ENCODE measurements at regions not wholly inside any gene's neighbourhood (a gene's known extent, or its start where the extent isn't known, plus 50 kb on each side); places are given as distances from the start of the nearest gene placed in this dataset.

GRCh38 chr3:77815467-77815866, 775.6 kb downstream of the ROBO2 start:
- H4K20me1 ChIP-seq (ENCODE audit: control insufficient read depth, insufficient read depth, insufficient read length), result no peaks in the 10 kb centered on the region
- no peak overlapping the region for H3K56ac ChIP-seq (ENCODE audit: insufficient read length, low read depth, low read length)
- peak; percentile 57 for DNase-seq
- no CpG with 5 or more reads among the region's 2 CpGs for WGBS (ENCODE audit: extremely low coverage, insufficient read length, low lambda C conversion rate)
- Mint-ChIP-seq H3K4me1 (0 out of 4 replicates have a peak, but pooled peaks cover 0 to 2% of the 10 kb centered on the region in 2 experiments), H3K9me3 (no peaks in the 10 kb centered on the region), H3K36me3 (ENCODE audit: insufficient read depth in 1 of 3, low read depth in 3 of 3) (no peaks in the 10 kb centered on the region), H3K27ac (no peak overlapping the region), H3K27me3 (ENCODE audit: low read depth) (no peaks in the 10 kb centered on the region), H3K4me3 (no peak overlapping the region)
- no peaks in the 10 kb centered on the region for H3K27me3 ChIP-seq (ENCODE audit: insufficient read depth, low read length)
- H2BK120ac ChIP-seq (ENCODE audit: low read depth, low read length, poor library complexity, severe bottlenecking), result no peak overlapping the region
- H3K4me2 ChIP-seq (ENCODE audit: insufficient read depth, insufficient read length, low read length), result no peak overlapping the region
- H3K79me2 ChIP-seq (ENCODE audit: insufficient read depth, low read length), result no peaks in the 10 kb centered on the region
- H3K27ac ChIP-seq (ENCODE audit: insufficient read length, low read depth, low read length), result no peak overlapping the region
- H3K4ac ChIP-seq (ENCODE audit: low read depth, low read length), result no peak overlapping the region
- H3K23me2 ChIP-seq (ENCODE audit: insufficient read length, low read depth, low read length, poor library complexity, severe bottlenecking), result no peaks in the 10 kb centered on the region
- H3K4me1 ChIP-seq (ENCODE audit: insufficient read depth, low read length), result no peaks in the 10 kb centered on the region
- H2BK15ac ChIP-seq (ENCODE audit: low read depth, low read length), result no peak overlapping the region
- no peak overlapping the region for H4K5ac ChIP-seq (ENCODE audit: insufficient read length, low read depth, low read length)
- no peak overlapping the region for H3K9ac ChIP-seq (ENCODE audit: extremely low read depth, insufficient read length, low read length)
- H3K9me3 ChIP-seq (ENCODE audit: control insufficient read depth, low read depth, low read length), result no peaks in the 10 kb centered on the region
- no peak overlapping the region for H4K8ac ChIP-seq (replicated peaks; ENCODE audit: insufficient read length, low read depth, low read length)
- H2AFZ ChIP-seq (ENCODE audit: low read length), result no peak overlapping the region
- TF ChIP-seq, protein P1, sequence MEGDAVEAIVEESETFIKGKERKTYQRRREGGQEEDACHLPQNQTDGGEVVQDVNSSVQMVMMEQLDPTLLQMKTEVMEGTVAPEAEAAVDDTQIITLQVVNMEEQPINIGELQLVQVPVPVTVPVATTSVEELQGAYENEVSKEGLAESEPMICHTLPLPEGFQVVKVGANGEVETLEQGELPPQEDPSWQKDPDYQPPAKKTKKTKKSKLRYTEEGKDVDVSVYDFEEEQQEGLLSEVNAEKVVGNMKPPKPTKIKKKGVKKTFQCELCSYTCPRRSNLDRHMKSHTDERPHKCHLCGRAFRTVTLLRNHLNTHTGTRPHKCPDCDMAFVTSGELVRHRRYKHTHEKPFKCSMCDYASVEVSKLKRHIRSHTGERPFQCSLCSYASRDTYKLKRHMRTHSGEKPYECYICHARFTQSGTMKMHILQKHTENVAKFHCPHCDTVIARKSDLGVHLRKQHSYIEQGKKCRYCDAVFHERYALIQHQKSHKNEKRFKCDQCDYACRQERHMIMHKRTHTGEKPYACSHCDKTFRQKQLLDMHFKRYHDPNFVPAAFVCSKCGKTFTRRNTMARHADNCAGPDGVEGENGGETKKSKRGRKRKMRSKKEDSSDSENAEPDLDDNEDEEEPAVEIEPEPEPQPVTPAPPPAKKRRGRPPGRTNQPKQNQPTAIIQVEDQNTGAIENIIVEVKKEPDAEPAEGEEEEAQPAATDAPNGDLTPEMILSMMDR (conservative IDR thresholded peaks at IDR 0.05), result peak; percentile 56
- no peaks in the 10 kb centered on the region for H3K79me1 ChIP-seq (ENCODE audit: insufficient read depth, low read depth, low read length, poor library complexity, severe bottlenecking)
- no peak overlapping the region for H2BK20ac ChIP-seq (ENCODE audit: low read depth, low read length, poor library complexity, severe bottlenecking)
- no peak overlapping the region for H2BK12ac ChIP-seq (ENCODE audit: insufficient read length, low read depth, low read length)
- no peak overlapping the region for H2BK5ac ChIP-seq (ENCODE audit: insufficient read length, low read length)
- no peak overlapping the region for H3K18ac ChIP-seq (ENCODE audit: insufficient read length, low read depth, low read length)
- no peak overlapping the region for H3T11ph ChIP-seq (ENCODE audit: low read length)
- H2AK5ac ChIP-seq (ENCODE audit: insufficient read length, low read length), result no peak overlapping the region
- no peak overlapping the region for H4K91ac ChIP-seq (ENCODE audit: insufficient read length, low read depth, low read length)
- no peak overlapping the region for H3K23ac ChIP-seq (ENCODE audit: insufficient read length, low read depth, low read length)
- H3K14ac ChIP-seq (ENCODE audit: insufficient read depth, low read length), result no peak overlapping the region
